ENCODE measurements at regions not wholly inside any gene's neighbourhood (a gene's known extent, or its start where the extent isn't known, plus 50 kb on each side); places are given as distances from the start of the nearest gene placed in this dataset.

GRCh38 chr15:53324061-53324460 is 435.4 kb downstream of the WDR72 start:
- Histone ChIP-seq H3K27ac (ENCODE audit: low read length) (no peak overlapping the region), H3K27me3 (ENCODE audit: control insufficient read depth, insufficient read depth, low read length) (no peaks in the 10 kb centered on the region), H3K4me1 (ENCODE audit: control insufficient read depth, insufficient read depth, low read length) (no peaks in the 10 kb centered on the region), H3K36me3 (ENCODE audit: control insufficient read depth, insufficient read depth, low read length) (no peaks in the 10 kb centered on the region), H3K4me3 (ENCODE audit: low read depth in 2 of 2, low read length in 2 of 2) (no peak overlapping the region), H3K9me3 (ENCODE audit: control insufficient read depth, insufficient read depth, low read depth, low read length) (no peaks in the 10 kb centered on the region)
- intact Hi-C loops (cut with micrococcal nuclease; ENCODE audit: unreplicated experiment), result no loop called here
- TF ChIP-seq CTCF (IDR thresholded peaks at IDR 0.05), result no peak
- TF ChIP-seq REST (IDR thresholded peaks at IDR 0.05; ENCODE audit: insufficient read depth in 1 of 2, low read depth in 2 of 2, low read length in 1 of 2), result no peak
- TF ChIP-seq SIN3A (IDR thresholded peaks at IDR 0.05; ENCODE audit: borderline replicate concordance, insufficient read depth, low read depth, low read length), result no peak
- no peak for TF ChIP-seq TCF7L2 (IDR thresholded peaks at IDR 0.05; ENCODE audit: low read depth, low read length)
- TF ChIP-seq POLR2AphosphoS5 (IDR thresholded peaks at IDR 0.05; ENCODE audit: low read depth, low read length), result no peak
- ChIA-PET POLR2A (no interaction called here), CTCF (no interaction called here)
- ATAC-seq (no peak), DNase-seq (ENCODE audit: low read depth, low spot score) (no peak)
- BruUV-seq (replicated peaks), result no TSS peak
- in situ Hi-C loops (cut with HindIII; ENCODE audit: low pct_unique_long_range_greater_than_20kb, low sequenced_read_pairs), result no loop called here

- no TSS peak for BruUV-seq (replicated peaks)
- POLR2A ChIA-PET, result no interaction called here
- ATAC-seq (no peak), DNase-seq (ENCODE audit: low read depth, low spot score) (no peak)
- intact Hi-C loops (cut with micrococcal nuclease; ENCODE audit: unreplicated experiment), result no loop called here
- CTCF ChIA-PET, result no interaction called here
- H3K9me3 ChIP-seq (ENCODE audit: control insufficient read depth, insufficient read depth, low read depth, low read length), result no peaks in the 10 kb centered on the region
- H3K36me3 ChIP-seq (ENCODE audit: control insufficient read depth, insufficient read depth, low read length), result no peaks in the 10 kb centered on the region
- no peak overlapping the region for H3K27ac ChIP-seq (ENCODE audit: low read length)
- H3K4me1 ChIP-seq (ENCODE audit: control insufficient read depth, insufficient read depth, low read length), result no peaks in the 10 kb centered on the region
- no peak overlapping the region for H3K4me3 ChIP-seq (ENCODE audit: low read depth in 2 of 2, low read length in 2 of 2)
- in situ Hi-C loops (cut with HindIII; ENCODE audit: low pct_unique_long_range_greater_than_20kb, low sequenced_read_pairs), result no loop called here
- no peaks in the 10 kb centered on the region for H3K27me3 ChIP-seq (ENCODE audit: control insufficient read depth, insufficient read depth, low read length)
- TF ChIP-seq POLR2AphosphoS5 (IDR thresholded peaks at IDR 0.05; ENCODE audit: low read depth, low read length), result no peak
- TF ChIP-seq TCF7L2 (IDR thresholded peaks at IDR 0.05; ENCODE audit: low read depth, low read length), result no peak
- no peak for TF ChIP-seq CTCF (IDR thresholded peaks at IDR 0.05)
- TF ChIP-seq SIN3A (IDR thresholded peaks at IDR 0.05; ENCODE audit: borderline replicate concordance, insufficient read depth, low read depth, low read length), result no peak
- no peak for TF ChIP-seq REST (IDR thresholded peaks at IDR 0.05; ENCODE audit: insufficient read depth in 1 of 2, low read depth in 2 of 2, low read length in 1 of 2)
These were observed 436.3 kb downstream of the WDR72 start for GRCh38 chr15:53323191-53323590.
